ENCODE measurements at regions not wholly inside any gene's neighbourhood (a gene's known extent, or its start where the extent isn't known, plus 50 kb on each side); places are given as distances from the start of the nearest gene placed in this dataset.
A peak's percentile ranks its signal among the peaks of the same experiment; 100 is the strongest.

GRCh38 chr11:100536979-100537378 lies 150.1 kb upstream of the ARHGAP42 start:
- DNase-seq: no peak

- no peak for DNase-seq
Observed at GRCh38 chr11:100543386-100543785, 143.7 kb upstream of the ARHGAP42 start.

- peak; percentile 96 for DNase-seq
Observed at GRCh38 chr11:100545556-100545955, 141.5 kb upstream of the ARHGAP42 start.

- no peak for DNase-seq
Observed at GRCh38 chr11:100545970-100546369, 141.1 kb upstream of the ARHGAP42 start.

- DNase-seq: no peak
Observed at GRCh38 chr11:100546714-100547113, 140.4 kb upstream of the ARHGAP42 start.

- DNase-seq: no peak
Observed at GRCh38 chr11:100550298-100550697, 136.8 kb upstream of the ARHGAP42 start.

GRCh38 chr11:100550912-100551632 lies 136.0 kb upstream of the ARHGAP42 start:
- no peak for DNase-seq

- no peak for DNase-seq
Observed at GRCh38 chr11:100555931-100556330, 131.2 kb upstream of the ARHGAP42 start.

- no peak for DNase-seq
Observed at GRCh38 chr11:100556781-100557180, 130.3 kb upstream of the ARHGAP42 start.

- DNase-seq: no peak
Observed at GRCh38 chr11:100557830-100558611, 129.1 kb upstream of the ARHGAP42 start.

GRCh38 chr11:100560606-100561005 lies 126.5 kb upstream of the ARHGAP42 start:
- no peak for DNase-seq

- no peak for DNase-seq
Observed at GRCh38 chr11:100561323-100561722, 125.8 kb upstream of the ARHGAP42 start.

GRCh38 chr11:100562128-100562527 lies 125.0 kb upstream of the ARHGAP42 start:
- DNase-seq: no peak

- DNase-seq: no peak
Observed at GRCh38 chr11:100563541-100564280, 123.4 kb upstream of the ARHGAP42 start.

GRCh38 chr11:100573911-100574513 lies 113.1 kb upstream of the ARHGAP42 start:
- DNase-seq: no peak

- DNase-seq: no peak
Observed at GRCh38 chr11:100574894-100575769, 112.0 kb upstream of the ARHGAP42 start.

GRCh38 chr11:100575860-100576717 lies 111.0 kb upstream of the ARHGAP42 start:
- peak; percentile 11 for DNase-seq

- no peak for DNase-seq
Observed at GRCh38 chr11:100576718-100577021, 110.4 kb upstream of the ARHGAP42 start.

- no peak for DNase-seq
Observed at GRCh38 chr11:100578831-100579311, 108.2 kb upstream of the ARHGAP42 start.

GRCh38 chr11:100581318-100581717 lies 105.8 kb upstream of the ARHGAP42 start:
- DNase-seq: no peak
